ENCODE measurements at regions not wholly inside any gene's neighbourhood (a gene's known extent, or its start where the extent isn't known, plus 50 kb on each side); places are given as distances from the start of the nearest gene placed in this dataset.

- WGBS: 13% methylated on average over 1 of the region's 1 CpG
- TF ChIP-seq POLR2A (IDR thresholded peaks at IDR 0.05) (no peak), POLR2AphosphoS5 (IDR thresholded peaks at IDR 0.05) (no peak), EP300 (IDR thresholded peaks at IDR 0.05) (no peak), CTCF (IDR thresholded peaks at IDR 0.05) (no peak)
- Histone ChIP-seq H3K27me3 (no peaks in the 10 kb centered on the region), H3K4me1 (no peaks in the 10 kb centered on the region), H3K27ac (no peak overlapping the region), H3K36me3 (no peaks in the 10 kb centered on the region), H3K9me3 (no peaks in the 10 kb centered on the region), H3K4me3 (no peak overlapping the region)
- DNase-seq (ENCODE audit: low spot score in 2 of 2): no peak
Measured at GRCh38 chr4:97493815-97494518, 649.3 kb downstream of the STPG2 start.

GRCh38 chr4:97496298-97496873 is 646.9 kb downstream of the STPG2 start:
- Histone ChIP-seq H3K27me3 (no peaks in the 10 kb centered on the region), H3K4me1 (no peaks in the 10 kb centered on the region), H3K36me3 (no peaks in the 10 kb centered on the region), H3K27ac (no peak overlapping the region), H3K4me3 (no peak overlapping the region), H3K9me3 (no peaks in the 10 kb centered on the region)
- DNase-seq (ENCODE audit: low spot score in 2 of 2): no peak
- WGBS: 22% methylated on average over 3 of the region's 3 CpGs
- TF ChIP-seq POLR2A (IDR thresholded peaks at IDR 0.05) (no peak), EP300 (IDR thresholded peaks at IDR 0.05) (no peak), POLR2AphosphoS5 (IDR thresholded peaks at IDR 0.05) (no peak), CTCF (IDR thresholded peaks at IDR 0.05) (no peak)

- DNase-seq (ENCODE audit: low spot score in 2 of 2): no peak
- Histone ChIP-seq H3K4me3 (no peak overlapping the region), H3K4me1 (no peaks in the 10 kb centered on the region), H3K36me3 (no peaks in the 10 kb centered on the region), H3K27me3 (no peaks in the 10 kb centered on the region), H3K9me3 (no peaks in the 10 kb centered on the region), H3K27ac (no peak overlapping the region)
- 68% methylated on average over 3 of the region's 3 CpGs for WGBS
- TF ChIP-seq EP300 (IDR thresholded peaks at IDR 0.05) (no peak), CTCF (IDR thresholded peaks at IDR 0.05) (no peak), POLR2AphosphoS5 (IDR thresholded peaks at IDR 0.05) (no peak), POLR2A (IDR thresholded peaks at IDR 0.05) (no peak)
Measured at GRCh38 chr4:97498875-97499274, 644.4 kb downstream of the STPG2 start.

- H3K4me3 ChIP-seq: no peak overlapping the region
- TF ChIP-seq CTCF (IDR thresholded peaks at IDR 0.05): no peak
- no peaks in the 10 kb centered on the region for H3K27me3 ChIP-seq
- H3K4me1 ChIP-seq: no peaks in the 10 kb centered on the region
- DNase-seq (ENCODE audit: low spot score in 2 of 2): no peak
- H3K36me3 ChIP-seq: no peaks in the 10 kb centered on the region
- H3K27ac ChIP-seq: no peak overlapping the region
- 89% methylated on average over 2 of the region's 2 CpGs for WGBS
- no peaks in the 10 kb centered on the region for H3K9me3 ChIP-seq
Measured at GRCh38 chr4:97500423-97500822, 642.9 kb downstream of the STPG2 start.

DNA sequence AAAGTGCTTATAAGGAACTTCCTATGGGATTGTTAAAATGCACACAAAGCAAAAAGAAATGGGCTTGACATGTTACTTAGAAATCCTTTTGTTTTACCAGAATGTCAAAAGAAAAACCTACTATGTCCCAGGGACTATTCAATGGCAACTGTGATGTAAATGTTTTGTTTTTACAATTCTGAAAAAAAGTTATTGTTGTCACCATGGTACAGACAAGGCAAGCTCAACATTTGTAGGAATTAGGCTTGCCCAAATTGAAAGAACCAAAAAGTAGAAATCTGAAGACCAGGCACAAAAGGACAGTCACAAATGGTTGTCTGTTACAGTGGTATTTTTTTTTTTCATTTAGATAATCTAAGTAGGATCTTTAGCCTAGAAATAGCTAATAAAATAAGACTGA is 638.6 kb downstream of the STPG2 start:
- no peak for DNase-seq (ENCODE audit: low spot score in 2 of 2)
- Histone ChIP-seq H3K4me3 (no peak overlapping the region), H3K27me3 (no peaks in the 10 kb centered on the region), H3K4me1 (no peaks in the 10 kb centered on the region), H3K27ac (no peak overlapping the region), H3K36me3 (no peaks in the 10 kb centered on the region), H3K9me3 (no peaks in the 10 kb centered on the region)
- TF ChIP-seq EP300 (IDR thresholded peaks at IDR 0.05): no peak
- TF ChIP-seq POLR2A (IDR thresholded peaks at IDR 0.05): no peak
- no peak for TF ChIP-seq POLR2AphosphoS5 (IDR thresholded peaks at IDR 0.05)
- TF ChIP-seq CTCF (IDR thresholded peaks at IDR 0.05): no peak

Measured in suprapubic skin (tissue), 4 donors.